Neural progenitor cell (in vitro differentiated cells): ENCODE measurements at regions not wholly inside any gene's neighbourhood (a gene's known extent, or its start where the extent isn't known, plus 50 kb on each side); places are given as distances from the start of the nearest gene placed in this dataset.

Source experiments
- CTCF ChIP-seq: fragments of 200-600 bp; sonication (generic); IDR thresholded peaks from 2 replicates; pipeline ENCODE4 v1.5.1; 2017; ENCODE audit warnings: antibody characterized with exemption, mild to moderate bottlenecking
- EZH2 ChIP-seq: fragments of 200-600 bp; sonication (generic); IDR thresholded peaks from 2 replicates; pipeline ENCODE4 v1.6.1; 2017; ENCODE audit warnings: antibody characterized with exemption, mild to moderate bottlenecking, moderate library complexity
- EZH2phosphoT487 ChIP-seq: fragments of 200-600 bp; sonication (generic); IDR thresholded peaks from 2 replicates; pipeline ENCODE4 v1.6.1; 2017; ENCODE audit warnings: antibody characterized with exemption

GRCh38 chr22:48635816-48636215, 1191.9 kb downstream of the BRD1 start:
- TF ChIP-seq CTCF (no peak), EZH2 (no peak), EZH2phosphoT487 (no peak)
